C4-2B (cell line): ENCODE measurements at regions not wholly inside any gene's neighbourhood (a gene's known extent, or its start where the extent isn't known, plus 50 kb on each side); places are given as distances from the start of the nearest gene placed in this dataset.
"Not testable (repeated sequence)": the region's sequence is repeated elsewhere in the genome, so short reads cannot be mapped to it uniquely, and the experiment has no call there.

Experiments used
- H3K27ac ChIP-seq: fragments of 450-650 bp; 2 replicates; pipeline ENCODE4 v1.5.1; 2017
- ZFX ChIP-seq: fragments of 450-650 bp; IDR thresholded peaks from 2 replicates; pipeline ENCODE4 v1.6.1; 2017
- TF ChIP-seq, protein P1 (sequence below): fragments of 450-650 bp; conservative IDR thresholded peaks from 2 replicates; pipeline ENCODE4 v1.5.1; 2017; ENCODE audit warnings: mild to moderate bottlenecking

DNA sequence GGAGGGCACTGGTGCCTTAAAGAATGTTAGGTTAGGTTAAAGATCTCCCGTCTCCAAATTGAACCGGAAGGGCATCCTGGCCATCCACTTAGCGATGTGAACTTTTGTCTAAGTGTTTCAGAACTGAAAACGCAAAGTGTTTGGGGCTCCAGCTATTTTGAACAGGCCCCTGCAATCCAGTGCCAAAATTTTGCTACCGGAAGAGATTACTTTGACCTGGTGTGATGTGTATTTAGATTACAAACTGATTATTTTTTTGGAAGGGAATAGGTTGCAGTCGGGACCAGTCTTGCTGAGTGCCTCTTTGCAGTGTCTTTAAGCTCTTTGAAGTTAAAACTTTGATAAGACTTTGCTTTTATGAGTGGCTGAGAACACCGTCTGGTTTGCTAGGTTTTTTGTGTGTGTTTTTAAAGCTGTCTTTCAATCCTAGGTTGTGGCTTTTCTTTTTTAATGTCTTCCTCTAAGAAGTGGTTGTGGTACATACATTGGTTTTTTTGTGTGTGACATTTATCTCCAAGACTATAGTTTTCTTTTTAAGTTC lies 179.6 kb downstream of the OR4M2 start:
- no peak overlapping the region for H3K27ac ChIP-seq
- TF ChIP-seq, protein P1, sequence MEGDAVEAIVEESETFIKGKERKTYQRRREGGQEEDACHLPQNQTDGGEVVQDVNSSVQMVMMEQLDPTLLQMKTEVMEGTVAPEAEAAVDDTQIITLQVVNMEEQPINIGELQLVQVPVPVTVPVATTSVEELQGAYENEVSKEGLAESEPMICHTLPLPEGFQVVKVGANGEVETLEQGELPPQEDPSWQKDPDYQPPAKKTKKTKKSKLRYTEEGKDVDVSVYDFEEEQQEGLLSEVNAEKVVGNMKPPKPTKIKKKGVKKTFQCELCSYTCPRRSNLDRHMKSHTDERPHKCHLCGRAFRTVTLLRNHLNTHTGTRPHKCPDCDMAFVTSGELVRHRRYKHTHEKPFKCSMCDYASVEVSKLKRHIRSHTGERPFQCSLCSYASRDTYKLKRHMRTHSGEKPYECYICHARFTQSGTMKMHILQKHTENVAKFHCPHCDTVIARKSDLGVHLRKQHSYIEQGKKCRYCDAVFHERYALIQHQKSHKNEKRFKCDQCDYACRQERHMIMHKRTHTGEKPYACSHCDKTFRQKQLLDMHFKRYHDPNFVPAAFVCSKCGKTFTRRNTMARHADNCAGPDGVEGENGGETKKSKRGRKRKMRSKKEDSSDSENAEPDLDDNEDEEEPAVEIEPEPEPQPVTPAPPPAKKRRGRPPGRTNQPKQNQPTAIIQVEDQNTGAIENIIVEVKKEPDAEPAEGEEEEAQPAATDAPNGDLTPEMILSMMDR: no peak
- TF ChIP-seq ZFX: no peak

DNA sequence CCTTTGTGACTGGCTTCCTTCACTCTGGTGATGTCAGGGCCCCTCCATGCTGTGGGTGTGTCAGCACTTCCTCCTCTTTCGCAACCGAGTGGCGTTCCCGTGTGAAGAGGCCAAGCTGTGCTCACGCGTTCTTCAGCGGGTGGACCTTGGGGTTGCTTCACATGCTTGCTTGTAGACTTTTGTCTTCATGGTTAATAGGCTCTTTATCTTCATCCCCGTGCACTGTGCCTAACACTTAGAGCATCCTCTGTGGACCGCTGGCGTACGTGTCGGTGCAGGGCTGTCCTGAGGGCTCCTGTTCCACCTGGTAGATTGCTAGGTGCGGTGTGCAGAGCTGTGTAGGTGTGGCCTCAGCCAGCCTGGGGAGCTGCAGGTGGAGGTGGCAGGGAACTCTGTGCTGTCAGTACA lies 182.3 kb downstream of the OR4M2 start:
- TF ChIP-seq ZFX: no peak
- TF ChIP-seq, protein P1: no peak
- no peak overlapping the region for H3K27ac ChIP-seq

DNA sequence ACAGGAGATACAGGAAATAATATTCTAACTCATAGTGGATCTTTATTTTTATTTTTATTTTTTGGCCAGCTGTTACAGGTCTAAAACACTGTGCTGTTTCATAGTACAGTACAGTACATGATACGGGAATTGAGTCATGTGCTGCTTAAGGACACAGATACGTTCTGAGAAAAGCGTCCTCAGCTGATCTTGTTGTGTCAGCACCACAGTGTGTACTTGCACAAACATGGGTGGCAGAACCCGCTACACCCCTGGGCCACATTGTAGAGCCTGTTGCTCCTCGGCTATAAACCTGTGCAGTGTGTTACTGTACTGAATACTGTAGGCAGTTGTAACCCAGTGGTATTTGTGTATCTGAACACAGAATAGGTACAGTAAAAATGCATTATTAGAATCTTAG lies 183.4 kb downstream of the OR4M2 start:
- H3K27ac ChIP-seq: no peak overlapping the region
- no peak for TF ChIP-seq ZFX
- TF ChIP-seq, protein P1: no peak

DNA sequence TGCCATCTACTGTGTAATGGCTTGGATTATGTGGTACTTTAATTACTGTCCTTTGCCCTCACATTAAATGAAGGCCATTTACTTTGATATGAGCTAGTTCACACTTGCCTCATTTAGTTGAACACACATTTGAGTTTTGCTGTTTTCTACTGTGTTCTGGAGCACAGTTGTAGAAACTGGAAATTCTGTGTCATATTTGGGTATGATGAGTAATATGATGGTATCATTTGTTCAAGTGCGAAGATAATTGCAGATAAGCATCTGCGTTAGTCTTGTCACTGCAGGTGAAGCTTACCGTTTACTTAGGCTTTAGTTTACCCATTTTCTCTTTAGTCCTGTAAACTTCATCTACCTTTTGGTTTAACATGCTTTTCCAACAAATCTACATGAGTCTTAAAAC lies 183.9 kb downstream of the OR4M2 start:
- H3K27ac ChIP-seq: not testable (repeated sequence)

DNA sequence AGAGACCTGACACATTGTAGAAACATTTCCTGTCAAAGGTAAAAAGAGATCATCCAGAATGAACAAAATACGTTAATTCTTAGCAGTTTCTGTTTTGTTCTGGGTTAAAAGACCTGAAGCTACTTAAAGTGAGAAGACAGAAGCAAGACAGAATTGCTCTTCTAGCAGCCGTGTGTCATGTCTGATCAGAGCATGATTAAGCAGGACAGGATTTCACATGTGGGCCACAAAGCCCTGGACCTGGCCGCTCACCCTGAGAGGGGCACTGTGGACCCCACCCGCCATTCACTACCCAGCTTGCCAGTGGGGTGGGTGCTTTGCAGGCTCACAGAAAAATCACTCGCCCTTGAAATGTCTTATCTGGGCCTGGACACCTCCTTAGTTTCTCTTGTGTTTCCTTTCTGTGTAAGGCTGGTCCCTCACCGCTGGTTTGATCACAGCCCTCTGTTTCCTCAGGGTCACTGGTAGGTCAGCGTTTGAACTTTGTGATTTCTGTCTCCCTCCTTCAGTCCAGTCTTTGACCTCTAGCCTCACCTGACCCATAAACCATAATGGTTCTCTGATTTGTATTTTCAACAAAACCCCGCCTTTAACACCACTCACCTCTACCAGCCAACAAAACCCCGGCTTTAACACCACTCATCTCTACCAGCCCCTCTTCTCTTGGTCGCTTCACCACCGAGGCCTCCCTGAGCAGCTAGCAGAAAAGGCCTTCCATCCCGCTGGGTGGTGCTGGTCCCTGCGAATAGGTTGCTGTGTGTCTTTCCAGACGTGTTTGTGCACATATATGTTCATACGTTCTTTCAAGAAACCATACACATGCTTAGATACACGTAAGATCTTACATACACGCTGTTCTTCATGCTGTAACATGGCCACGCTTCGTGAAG lies 185.0 kb downstream of the OR4M2 start:
- no peak overlapping the region for H3K27ac ChIP-seq
- TF ChIP-seq ZFX: no peak
- TF ChIP-seq, protein P1: no peak

DNA sequence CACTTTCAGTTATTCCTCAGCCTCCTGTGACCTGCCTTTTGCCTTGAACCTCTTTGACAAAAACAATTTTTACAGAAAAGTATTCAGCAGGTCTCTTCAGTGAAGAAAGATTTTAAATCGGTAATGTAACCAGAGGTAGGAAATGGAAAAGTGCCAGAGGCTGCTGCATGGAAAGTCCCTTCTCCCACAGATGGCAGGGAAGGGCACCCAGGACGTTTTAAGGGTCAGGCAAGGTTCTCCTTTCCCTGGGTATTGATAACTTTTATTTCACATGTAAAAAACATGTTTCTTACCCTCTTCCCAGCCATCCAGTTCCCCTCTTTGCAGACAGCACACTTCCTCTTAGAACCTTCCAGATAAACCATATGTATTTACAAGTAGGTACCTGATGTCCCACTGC lies 185.6 kb downstream of the OR4M2 start:
- H3K27ac ChIP-seq: no peak overlapping the region
- TF ChIP-seq, protein P1: no peak
- TF ChIP-seq ZFX: no peak

DNA sequence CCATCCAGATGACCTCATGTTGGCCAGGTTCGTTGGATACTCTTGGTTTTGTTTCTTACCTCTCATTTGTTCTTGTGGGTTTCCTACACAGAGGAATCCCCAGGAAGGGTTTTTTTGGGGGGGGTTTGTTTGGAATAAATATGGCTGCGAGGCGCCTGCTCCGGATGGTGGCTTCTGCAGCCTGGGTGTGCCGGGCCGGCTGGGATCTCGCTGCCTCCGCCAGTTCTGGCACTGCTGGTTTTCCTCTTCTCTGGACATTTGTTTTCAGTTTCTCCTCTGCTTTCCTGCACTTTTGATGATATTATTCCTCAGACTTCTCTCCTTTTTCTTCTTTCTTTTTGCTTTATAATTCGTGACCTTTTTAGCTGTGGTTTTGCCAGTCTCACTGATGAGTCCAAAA lies 187.4 kb downstream of the OR4M2 start:
- TF ChIP-seq ZFX: no peak
- TF ChIP-seq, protein P1: no peak
- no peak overlapping the region for H3K27ac ChIP-seq

DNA sequence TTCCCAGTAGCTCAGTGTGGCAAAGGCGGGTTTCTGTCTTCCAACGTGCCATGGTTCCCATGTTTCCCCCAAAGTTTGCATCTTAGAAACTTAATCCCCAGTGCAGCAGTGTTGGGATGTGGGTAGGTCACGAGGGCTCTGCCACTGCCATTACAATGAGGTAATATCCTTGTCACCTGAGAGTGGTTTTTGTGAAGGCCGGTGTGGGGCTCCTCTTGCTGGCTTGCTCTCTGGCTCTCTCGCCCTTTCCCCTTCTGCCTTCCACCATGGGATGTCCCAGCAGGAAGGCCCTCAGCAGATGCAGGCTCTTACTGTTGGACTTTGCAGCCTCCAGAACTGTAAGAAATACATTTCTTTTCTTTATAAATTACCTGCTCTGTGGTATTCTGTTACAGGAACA lies 187.9 kb downstream of the OR4M2 start:
- H3K27ac ChIP-seq: not testable (repeated sequence)

DNA sequence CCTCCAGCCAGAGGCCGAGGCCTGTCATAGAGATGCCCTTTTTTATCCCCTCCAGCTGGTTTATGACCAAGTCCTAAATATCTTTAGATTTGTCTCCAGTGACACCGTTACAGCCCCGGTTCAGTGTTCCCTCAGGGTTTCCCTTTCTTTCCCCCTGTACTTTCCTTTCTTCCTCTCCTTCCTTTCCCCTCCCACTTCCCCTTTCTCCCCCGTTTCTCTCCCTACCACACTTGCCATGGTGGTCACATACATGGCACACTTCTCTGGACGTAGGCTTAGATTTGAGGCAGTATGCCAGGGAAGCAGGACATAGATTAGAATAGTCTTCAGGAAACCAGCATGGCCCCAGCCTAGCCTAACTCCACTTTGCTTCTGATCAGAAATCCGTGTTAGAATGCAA lies 188.3 kb downstream of the OR4M2 start:
- not testable (repeated sequence) for H3K27ac ChIP-seq

DNA sequence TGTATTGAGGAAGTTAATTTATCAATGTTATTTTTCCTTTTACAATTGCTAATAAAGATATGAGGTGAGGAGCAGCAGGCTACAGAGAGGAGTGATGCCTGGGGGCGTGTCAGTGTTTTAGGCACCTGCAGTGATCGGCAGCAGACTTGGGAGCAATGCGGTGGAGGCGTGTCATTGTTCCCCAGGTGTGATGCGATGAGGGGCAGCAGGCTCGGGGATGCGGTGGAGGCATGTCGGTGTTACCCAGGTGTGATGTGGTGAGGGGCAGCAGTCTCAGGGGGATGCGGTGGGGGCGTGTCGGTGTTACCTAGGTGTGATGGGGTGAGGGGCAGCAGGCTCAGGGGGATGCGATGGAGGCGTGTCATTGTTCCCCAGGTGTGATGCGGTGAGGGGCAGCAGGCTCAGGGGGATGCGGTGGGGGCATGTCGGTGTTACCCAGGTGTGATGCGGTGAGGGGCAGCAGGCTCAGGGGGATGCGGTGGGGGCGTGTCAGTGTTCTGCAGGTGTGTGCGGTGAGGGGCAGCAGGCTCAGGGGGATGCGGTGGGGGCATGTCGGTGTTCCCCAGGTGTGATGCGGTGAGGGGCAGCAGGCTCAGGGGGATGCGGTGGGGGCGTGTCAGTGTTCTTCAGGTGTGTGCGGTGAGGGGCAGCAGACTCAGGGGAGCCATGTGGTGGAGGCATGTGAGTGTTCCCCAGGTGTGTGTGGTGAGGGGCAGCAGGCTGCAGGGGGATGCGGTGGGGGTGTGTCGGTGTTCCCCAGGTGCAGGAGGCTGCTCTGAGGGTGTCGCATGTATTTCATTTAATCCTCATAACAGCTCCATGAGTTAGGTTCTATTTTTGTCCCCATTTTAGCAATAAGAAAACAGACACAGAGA lies 186.2 kb upstream of the GOLGA6L22 start:
- H3K27ac ChIP-seq: not testable (repeated sequence)

DNA sequence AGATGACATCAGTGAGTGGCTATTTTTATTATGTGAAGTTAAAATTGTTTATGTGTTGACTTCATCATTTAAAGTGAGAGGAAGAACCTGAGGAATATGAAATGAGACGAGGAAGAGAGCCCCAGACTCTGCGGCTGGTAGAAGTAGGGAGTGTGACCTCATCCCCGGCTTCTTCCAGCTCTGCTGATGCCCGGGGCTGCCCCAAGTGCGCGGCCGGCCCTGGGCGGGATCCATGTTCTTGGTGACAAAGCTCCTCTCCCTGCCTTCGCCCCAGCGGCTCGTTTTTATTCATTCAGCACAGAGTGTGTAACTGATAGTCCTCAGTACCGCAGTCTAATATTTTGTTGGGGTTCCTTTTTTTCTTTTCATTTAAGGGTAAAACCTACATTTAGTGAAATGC lies 185.5 kb upstream of the GOLGA6L22 start:
- not testable (repeated sequence) for H3K27ac ChIP-seq

DNA sequence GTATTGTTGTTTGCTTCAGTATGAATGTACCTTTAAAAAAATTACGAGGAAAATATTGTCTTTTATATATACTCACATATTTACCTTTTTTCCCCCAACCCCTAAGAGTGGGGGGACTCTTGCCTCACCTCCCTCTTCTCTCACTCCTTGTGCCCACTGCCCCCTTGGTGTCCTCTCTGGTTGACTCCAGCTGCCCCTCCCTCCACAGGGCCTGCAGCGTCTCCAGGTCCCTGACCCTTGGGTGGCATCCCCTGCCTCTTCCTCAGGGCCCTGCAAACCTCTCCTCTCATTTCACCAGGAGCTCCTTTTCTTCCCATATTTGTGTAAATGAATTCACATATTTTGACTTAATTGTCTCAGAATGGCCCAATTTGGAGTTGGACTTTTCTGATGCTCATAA lies 184.3 kb upstream of the GOLGA6L22 start:
- H3K27ac ChIP-seq: not testable (repeated sequence)
